Neural cell (in vitro differentiated cells): ENCODE measurements at regions not wholly inside any gene's neighbourhood (a gene's known extent, or its start where the extent isn't known, plus 50 kb on each side); places are given as distances from the start of the nearest gene placed in this dataset.
"Not testable (repeated sequence)": the region's sequence is repeated elsewhere in the genome, so short reads cannot be mapped to it uniquely, and the experiment has no call there.

ENCODE experiments used
- H2AFZ ChIP-seq: fragments of 200-600, 300-800 bp; sonication (generic), shearing (Covaris generic); 2 replicates; pipeline ENCODE4 v1.6.0; 2014; ENCODE audit warnings: low read depth, mild to moderate bottlenecking, antibody characterized with exemption, low read length, moderate library complexity
- H3F3A ChIP-seq: fragments of 200-600 bp; shearing (Covaris generic); 2 replicates; pipeline ENCODE4 v1.6.1; 2016; ENCODE audit warnings: mild to moderate bottlenecking, moderate library complexity, mixed read lengths, antibody characterized with exemption, low read length; ENCODE audit not compliant: insufficient read depth, poor library complexity, severe bottlenecking
- H3K27ac ChIP-seq: fragments of 200-600, 300-800 bp; sonication (generic), shearing (Covaris generic); 2 replicates; pipeline ENCODE4 v1.5.1; 2014; ENCODE audit warnings: mild to moderate bottlenecking, low read length, moderate library complexity
- H3K27me3 ChIP-seq: fragments of 300-800, 200-600 bp; sonication (generic), shearing (Covaris generic); 2 replicates; pipeline ENCODE4 v1.6.0; 2014; ENCODE audit warnings: mild to moderate bottlenecking, low read depth, low read length, moderate library complexity; ENCODE audit not compliant: insufficient read depth
- H3K36me3 ChIP-seq: fragments of 300-800, 200-600 bp; sonication (generic), shearing (Covaris generic); 2 replicates; pipeline ENCODE4 v1.5.1; 2014; ENCODE audit warnings: mild to moderate bottlenecking, antibody characterized with exemption, low read length, moderate library complexity; ENCODE audit not compliant: insufficient read depth
- H3K4me2 ChIP-seq: fragments of 300-800, 200-600 bp; sonication (generic), shearing (Covaris generic); 2 replicates; pipeline ENCODE4 v1.6.0; 2014; ENCODE audit warnings: mild to moderate bottlenecking, low read length
- H3K4me3 ChIP-seq: fragments of 300-800, 200-600 bp; sonication (generic), shearing (Covaris generic); 2 replicates; pipeline ENCODE4 v1.5.1; 2014; ENCODE audit warnings: mild to moderate bottlenecking, low read length, moderate library complexity
- H3K79me2 ChIP-seq: fragments of 200-600 bp; shearing (Covaris generic); replicated peaks from 2 replicates; pipeline ENCODE4 v1.6.0; 2014; ENCODE audit warnings: mild to moderate bottlenecking, low read length, moderate library complexity; ENCODE audit not compliant: insufficient read depth
- H3K9ac ChIP-seq: fragments of 300-800, 200-600 bp; sonication (generic), shearing (Covaris generic); 2 replicates; pipeline ENCODE4 v1.6.1; 2016; ENCODE audit warnings: mild to moderate bottlenecking, low read length, mixed read lengths
- H3K9me2 ChIP-seq: fragments of 200-600 bp; shearing (Covaris generic); 2 replicates; pipeline ENCODE4 v1.6.1; 2016; ENCODE audit warnings: mild to moderate bottlenecking, low read length, mixed read lengths; ENCODE audit not compliant: insufficient read depth
- H3K9me3 ChIP-seq: fragments of 200-600, 300-800 bp; sonication (generic), shearing (Covaris generic); 2 replicates; pipeline ENCODE4 v1.6.1; 2016; ENCODE audit warnings: mild to moderate bottlenecking, mixed run types, low read length, moderate library complexity, mixed read lengths
- H4K20me1 ChIP-seq: fragments of 200-600 bp; shearing (Covaris generic); 2 replicates; pipeline ENCODE4 v1.6.1; 2016; ENCODE audit warnings: mild to moderate bottlenecking, mixed run types; ENCODE audit not compliant: insufficient read depth
- EP300 ChIP-seq: fragments of 450-650 bp; conservative IDR thresholded peaks from 2 replicates; pipeline ENCODE4 v1.6.1; 2014; ENCODE audit warnings: antibody characterized with exemption, mild to moderate bottlenecking, moderate library complexity; ENCODE audit not compliant: poor library complexity, severe bottlenecking
- EZH2 ChIP-seq: fragments of 200-600, 300-800 bp; shearing (Covaris generic), sonication (generic); IDR thresholded peaks from 2 replicates; pipeline ENCODE4 v1.6.1; 2014; ENCODE audit warnings: antibody characterized with exemption, low read length, borderline replicate concordance, mild to moderate bottlenecking; ENCODE audit not compliant: insufficient read depth, poor library complexity, severe bottlenecking
- MXI1 ChIP-seq: fragments of 450-650 bp; conservative IDR thresholded peaks from 2 replicates; pipeline ENCODE4 v1.6.1; 2014; ENCODE audit warnings: antibody characterized with exemption, mild to moderate bottlenecking; ENCODE audit not compliant: poor library complexity, severe bottlenecking
- POLR2AphosphoS5 ChIP-seq: IDR thresholded peaks from 2 replicates; pipeline ENCODE4 v1.6.1; 2012
- RAD21 ChIP-seq: fragments of 450-650 bp; conservative IDR thresholded peaks from 2 replicates; pipeline ENCODE4 v1.6.1; 2014; ENCODE audit warnings: antibody characterized with exemption, mild to moderate bottlenecking, moderate library complexity
- SMC3 ChIP-seq: fragments of 450-650 bp; conservative IDR thresholded peaks from 2 replicates; pipeline ENCODE4 v1.6.1; 2014; ENCODE audit warnings: antibody characterized with exemption, mild to moderate bottlenecking, moderate library complexity; ENCODE audit not compliant: poor library complexity
- TAF1 ChIP-seq: IDR thresholded peaks from 2 replicates; pipeline ENCODE4 v1.6.1; 2012; ENCODE audit warnings: low read depth
- TF ChIP-seq, protein P1 (sequence below): fragments of 450-650 bp; IDR thresholded peaks from 2 replicates; pipeline ENCODE4 v1.5.1; 2014; ENCODE audit warnings: antibody characterized with exemption, mild to moderate bottlenecking, moderate library complexity; ENCODE audit not compliant: poor library complexity, severe bottlenecking
- TF ChIP-seq, protein P2 (sequence below): IDR thresholded peaks from 2 replicates; pipeline ENCODE4 v1.6.1; 2012; ENCODE audit warnings: borderline replicate concordance

DNA sequence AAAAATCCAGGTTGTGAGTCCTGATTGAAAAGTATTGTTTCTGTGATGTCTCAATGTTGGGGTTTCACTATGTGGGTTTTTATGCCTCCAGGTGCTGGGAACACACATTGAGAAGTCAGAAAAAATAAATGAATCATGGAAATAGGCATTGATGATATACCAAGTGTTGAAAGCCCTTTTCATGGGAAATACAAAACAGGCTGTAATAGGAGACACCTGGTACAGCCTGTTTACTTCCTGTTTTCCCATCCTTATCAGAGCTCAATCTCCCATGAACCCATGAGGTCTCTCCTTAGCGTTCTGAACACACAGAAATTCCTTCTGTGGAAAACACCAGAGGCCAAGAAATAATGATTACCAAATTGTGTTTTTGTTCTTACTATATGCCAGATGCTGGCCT, 106.3 kb upstream of the BOD1L1 start:
- TF ChIP-seq RAD21 (no peak), POLR2AphosphoS5 (no peak), SMC3 (no peak), TAF1 (no peak)
- TF ChIP-seq, protein P1, sequence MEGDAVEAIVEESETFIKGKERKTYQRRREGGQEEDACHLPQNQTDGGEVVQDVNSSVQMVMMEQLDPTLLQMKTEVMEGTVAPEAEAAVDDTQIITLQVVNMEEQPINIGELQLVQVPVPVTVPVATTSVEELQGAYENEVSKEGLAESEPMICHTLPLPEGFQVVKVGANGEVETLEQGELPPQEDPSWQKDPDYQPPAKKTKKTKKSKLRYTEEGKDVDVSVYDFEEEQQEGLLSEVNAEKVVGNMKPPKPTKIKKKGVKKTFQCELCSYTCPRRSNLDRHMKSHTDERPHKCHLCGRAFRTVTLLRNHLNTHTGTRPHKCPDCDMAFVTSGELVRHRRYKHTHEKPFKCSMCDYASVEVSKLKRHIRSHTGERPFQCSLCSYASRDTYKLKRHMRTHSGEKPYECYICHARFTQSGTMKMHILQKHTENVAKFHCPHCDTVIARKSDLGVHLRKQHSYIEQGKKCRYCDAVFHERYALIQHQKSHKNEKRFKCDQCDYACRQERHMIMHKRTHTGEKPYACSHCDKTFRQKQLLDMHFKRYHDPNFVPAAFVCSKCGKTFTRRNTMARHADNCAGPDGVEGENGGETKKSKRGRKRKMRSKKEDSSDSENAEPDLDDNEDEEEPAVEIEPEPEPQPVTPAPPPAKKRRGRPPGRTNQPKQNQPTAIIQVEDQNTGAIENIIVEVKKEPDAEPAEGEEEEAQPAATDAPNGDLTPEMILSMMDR = no peak
- Histone ChIP-seq H4K20me1 (no peaks in the 10 kb centered on the region), H2AFZ (no peak overlapping the region), H3K27me3 (no peaks in the 10 kb centered on the region), H3K79me2 (no peaks in the 10 kb centered on the region), H3K9me2 (no peaks in the 10 kb centered on the region), H3K9me3 (no peaks in the 10 kb centered on the region), H3K4me2 (no peak overlapping the region), H3K36me3 (no peaks in the 10 kb centered on the region), H3K9ac (no peak overlapping the region), H3K27ac (no peak overlapping the region), H3F3A (no peaks in the 10 kb centered on the region), H3K4me3 (no peak overlapping the region)

DNA sequence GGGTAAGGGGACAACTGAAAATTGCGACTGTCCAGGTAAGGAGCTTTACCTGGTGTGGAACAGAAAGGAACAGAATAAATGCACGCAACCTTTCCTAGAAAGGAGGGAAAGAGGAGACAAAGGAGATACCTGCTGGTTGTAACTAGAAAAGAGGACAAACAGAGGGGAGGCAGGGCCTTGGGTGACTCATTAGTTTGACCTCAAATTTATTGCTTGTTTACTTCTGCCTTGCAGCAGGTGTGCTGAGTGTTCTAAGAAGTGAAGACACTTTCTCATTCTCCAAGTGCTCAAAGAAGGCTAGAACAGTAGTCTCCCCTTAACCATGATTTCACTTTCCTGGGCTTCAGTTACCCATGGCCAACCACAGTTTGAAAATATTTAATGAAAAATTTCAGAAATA, 123.1 kb upstream of the BOD1L1 start:
- Histone ChIP-seq H3K9me2 (no peaks in the 10 kb centered on the region), H3F3A (no peaks in the 10 kb centered on the region), H3K4me3 (no peak overlapping the region), H4K20me1 (no peaks in the 10 kb centered on the region), H3K27me3 (no peaks in the 10 kb centered on the region), H3K9me3 (no peaks in the 10 kb centered on the region), H3K79me2 (no peaks in the 10 kb centered on the region), H2AFZ (no peak overlapping the region), H3K36me3 (no peaks in the 10 kb centered on the region), H3K4me2 (no peak overlapping the region), H3K9ac (no peak overlapping the region), H3K27ac (no peak overlapping the region)
- TF ChIP-seq TAF1 (no peak), SMC3 (no peak), RAD21 (no peak), POLR2AphosphoS5 (no peak), EZH2 (no peak), MXI1 (no peak), EP300 (no peak)
- TF ChIP-seq, protein P1 = no peak
- TF ChIP-seq, protein P2, sequence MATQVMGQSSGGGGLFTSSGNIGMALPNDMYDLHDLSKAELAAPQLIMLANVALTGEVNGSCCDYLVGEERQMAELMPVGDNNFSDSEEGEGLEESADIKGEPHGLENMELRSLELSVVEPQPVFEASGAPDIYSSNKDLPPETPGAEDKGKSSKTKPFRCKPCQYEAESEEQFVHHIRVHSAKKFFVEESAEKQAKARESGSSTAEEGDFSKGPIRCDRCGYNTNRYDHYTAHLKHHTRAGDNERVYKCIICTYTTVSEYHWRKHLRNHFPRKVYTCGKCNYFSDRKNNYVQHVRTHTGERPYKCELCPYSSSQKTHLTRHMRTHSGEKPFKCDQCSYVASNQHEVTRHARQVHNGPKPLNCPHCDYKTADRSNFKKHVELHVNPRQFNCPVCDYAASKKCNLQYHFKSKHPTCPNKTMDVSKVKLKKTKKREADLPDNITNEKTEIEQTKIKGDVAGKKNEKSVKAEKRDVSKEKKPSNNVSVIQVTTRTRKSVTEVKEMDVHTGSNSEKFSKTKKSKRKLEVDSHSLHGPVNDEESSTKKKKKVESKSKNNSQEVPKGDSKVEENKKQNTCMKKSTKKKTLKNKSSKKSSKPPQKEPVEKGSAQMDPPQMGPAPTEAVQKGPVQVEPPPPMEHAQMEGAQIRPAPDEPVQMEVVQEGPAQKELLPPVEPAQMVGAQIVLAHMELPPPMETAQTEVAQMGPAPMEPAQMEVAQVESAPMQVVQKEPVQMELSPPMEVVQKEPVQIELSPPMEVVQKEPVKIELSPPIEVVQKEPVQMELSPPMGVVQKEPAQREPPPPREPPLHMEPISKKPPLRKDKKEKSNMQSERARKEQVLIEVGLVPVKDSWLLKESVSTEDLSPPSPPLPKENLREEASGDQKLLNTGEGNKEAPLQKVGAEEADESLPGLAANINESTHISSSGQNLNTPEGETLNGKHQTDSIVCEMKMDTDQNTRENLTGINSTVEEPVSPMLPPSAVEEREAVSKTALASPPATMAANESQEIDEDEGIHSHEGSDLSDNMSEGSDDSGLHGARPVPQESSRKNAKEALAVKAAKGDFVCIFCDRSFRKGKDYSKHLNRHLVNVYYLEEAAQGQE = no peak

DNA sequence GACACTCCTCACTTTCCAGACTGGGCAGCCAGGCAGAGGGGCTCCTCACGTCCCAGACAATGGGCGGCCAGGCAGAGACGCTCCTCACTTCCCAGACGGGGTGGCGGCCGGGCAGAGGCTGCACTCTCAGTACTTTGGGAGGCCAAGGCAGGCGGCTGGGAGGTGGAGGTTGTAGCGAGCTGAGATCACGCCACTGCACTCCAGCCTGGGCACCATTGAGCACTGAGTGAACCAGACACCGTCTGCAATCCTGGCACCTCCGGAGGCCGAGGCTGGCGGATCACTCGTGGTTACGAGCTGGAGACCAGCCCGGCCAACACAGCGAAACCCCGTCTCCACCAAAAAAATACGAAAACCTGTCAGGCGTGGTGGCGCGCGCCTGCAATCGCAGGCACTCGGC, 134.1 kb upstream of the BOD1L1 start:
- H3K9me2 ChIP-seq, H3K9ac ChIP-seq, H3K4me3 ChIP-seq, H3K27me3 ChIP-seq, H2AFZ ChIP-seq, H4K20me1 ChIP-seq, H3K9me3 ChIP-seq, H3F3A ChIP-seq, H3K79me2 ChIP-seq, H3K4me2 ChIP-seq, H3K27ac ChIP-seq, H3K36me3 ChIP-seq: not testable (repeated sequence)
